K562 (cell line): ENCODE measurements at regions not wholly inside any gene's neighbourhood (a gene's known extent, or its start where the extent isn't known, plus 50 kb on each side); places are given as distances from the start of the nearest gene placed in this dataset.

Experiments used
- ATAC-seq: fragments of 200-7000 bp; cut with Tn5 transposase; 3 replicates; pipeline ENCODE4 v1.9.1; 2020; ENCODE audit warnings: moderate library complexity
- BruUV-seq: library from RNA; stranded (reverse); fragments of 400-500 nt; replicated peaks from 2 replicates; lab custom pipeline; 2021; lab: Mats Ljungman, UMichigan
- CTCF ChIA-PET: fragments of 300-600 bp; formaldehyde crosslinking; extraction: SDS; loops from one replicate; lab custom pipeline; 2021; ENCODE audit warnings: low intra/inter-chr PET ratio; lab: Yijun Ruan, JAX
- POLR2A ChIA-PET: fragments of 300-600, 350-650 bp; sonication (Branson Sonifier 250); formaldehyde crosslinking; extraction: SDS; loops from one replicate; lab custom pipeline; 2021; ENCODE audit warnings: antibody characterized with exemption, inconsistent platforms; lab: Yijun Ruan, JAX
- DNase-seq, 4 experiments: peaks; one replicate each; pipeline versions ENCODE4 v3.0.0 to v3.0.0-alpha.2; 2011 to 2018; ENCODE audit warnings: low spot score in 3 of 4, mixed read lengths in 3 of 4; ENCODE audit errors: extremely low read depth in 1 of 4
- FAIRE-seq: peaks from 2 replicates; lab custom pipeline; 2011; peaks lifted over from hg19 to GRCh38; lab: Jason Lieb, UNC
- H2AFZ ChIP-seq: 2 replicates; pipeline ENCODE4 v1.6.0; 2011; ENCODE audit warnings: low read depth, low read length, control low read depth, inconsistent platforms
- H3K27ac ChIP-seq: fragments of 200-600 bp; 3 replicates; pipeline ENCODE4 v1.8.0; 2011; ENCODE audit warnings: low read depth, mild to moderate bottlenecking, control low read depth, inconsistent platforms, low read length, moderate library complexity, mixed read lengths; ENCODE audit errors: extremely low read depth
- H3K27me3 ChIP-seq, 2 experiments: fragments of 300-600 bp in 1 of 2; 2 replicates in 1 of 2; 3 replicates in 1 of 2; pipeline versions ENCODE4 v1.6.0 to v1.8.0; 2011; ENCODE audit warnings: inconsistent platforms in 2 of 2, low read length in 2 of 2, mild to moderate bottlenecking in 1 of 2, mixed read lengths in 1 of 2, moderate library complexity in 1 of 2; ENCODE audit not compliant: control insufficient read depth in 2 of 2, insufficient read depth in 2 of 2
- H3K36me3 ChIP-seq: fragments of 300-600 bp; 3 replicates; pipeline ENCODE4 v1.8.0; 2011; ENCODE audit warnings: mild to moderate bottlenecking, low read length, inconsistent platforms; ENCODE audit not compliant: control insufficient read depth, insufficient read depth
- H3K4me1 ChIP-seq, 2 experiments: fragments of 200-600 bp in 1 of 2; replicated peaks in 1 of 2; 2 replicates in 1 of 2; 3 replicates in 1 of 2; pipeline versions ENCODE4 v1.5.1 to v1.8.0; 2011; ENCODE audit warnings: inconsistent platforms in 2 of 2, low read length in 2 of 2, mild to moderate bottlenecking in 1 of 2, mixed read lengths in 1 of 2, moderate library complexity in 1 of 2; ENCODE audit not compliant: control insufficient read depth in 2 of 2, insufficient read depth in 2 of 2
- H3K4me2 ChIP-seq: 2 replicates; pipeline ENCODE4 v1.6.1; 2011; ENCODE audit warnings: low read length, control low read depth, inconsistent platforms, mixed read lengths; ENCODE audit not compliant: insufficient read depth
- H3K4me3 ChIP-seq: fragments of 200-600 bp; sonication (generic), shearing (Covaris generic); 2 replicates; pipeline ENCODE4 v1.5.1; 2016; ENCODE audit warnings: control low read depth, inconsistent platforms
- H3K79me2 ChIP-seq: fragments of 200-600 bp; 3 replicates; pipeline ENCODE4 v1.8.0; 2011; ENCODE audit warnings: low read length, inconsistent platforms; ENCODE audit not compliant: control insufficient read depth, insufficient read depth
- H3K9ac ChIP-seq, 2 experiments: 2 replicates each; pipeline versions ENCODE4 v1.6.0 to v1.6.1; 2011; ENCODE audit warnings: low read depth in 2 of 2, low read length in 2 of 2, control low read depth in 1 of 2, inconsistent platforms in 1 of 2, mild to moderate bottlenecking in 1 of 2, mixed read lengths in 1 of 2; ENCODE audit not compliant: insufficient read depth in 1 of 2
- H3K9me1 ChIP-seq: one replicate; pipeline ENCODE4 v1.6.0; 2011; ENCODE audit warnings: inconsistent platforms, mild to moderate bottlenecking, low read length, moderate library complexity; ENCODE audit not compliant: control insufficient read depth, insufficient read depth
- H3K9me3 ChIP-seq: replicated peaks from 2 replicates; pipeline ENCODE4 v1.5.1; 2011; ENCODE audit warnings: low read depth, low read length, inconsistent platforms; ENCODE audit not compliant: control insufficient read depth, insufficient read depth
- H4K20me1 ChIP-seq: replicated peaks from 2 replicates; pipeline ENCODE4 v1.6.1; 2011; ENCODE audit warnings: low read length, inconsistent platforms, mixed read lengths; ENCODE audit not compliant: control insufficient read depth, insufficient read depth
- ARNT ChIP-seq, 2 experiments: fragments of 450-650 bp; IDR thresholded peaks; 2 replicates each; pipeline ENCODE4 v1.6.1; 2016; ENCODE audit warnings: mild to moderate bottlenecking in 1 of 2
- ATF1 ChIP-seq, 2 experiments: fragments of 450-650 bp in 1 of 2; IDR thresholded peaks; 2 replicates each; pipeline ENCODE4 v1.6.1; 2016; ENCODE audit warnings: missing compliant biosample characterization in 1 of 2, missing genetic modification characterization in 1 of 2
- CBFA2T3 ChIP-seq: fragments of 450-650 bp; IDR thresholded peaks from 2 replicates; pipeline ENCODE4 v1.6.1; 2017
- CTCF ChIP-seq, 3 experiments: IDR thresholded peaks in 2 of 3; conservative IDR thresholded peaks in 1 of 3; 2 replicates each; pipeline ENCODE4 v1.5.1; 2011 to 2012; ENCODE audit warnings: low read length in 3 of 3, mild to moderate bottlenecking in 3 of 3, control low read depth in 2 of 3, improper control_type of control experiment in 1 of 3, inconsistent platforms in 1 of 3, low read depth in 1 of 3, mixed read lengths in 1 of 3, moderate library complexity in 1 of 3; ENCODE audit not compliant: insufficient read depth in 2 of 3
- FOS ChIP-seq: IDR thresholded peaks from 3 replicates; pipeline ENCODE4 v1.6.1; 2011; ENCODE audit not compliant: insufficient read length; ENCODE audit errors: extremely low read depth
- IRF2 ChIP-seq: sonication (generic); formaldehyde crosslinking; IDR thresholded peaks from 2 replicates; pipeline ENCODE4 v1.8.1; 2022; ENCODE audit warnings: mild to moderate bottlenecking, missing genetic modification reagents
- PURB ChIP-seq: sonication (generic); formaldehyde crosslinking; IDR thresholded peaks from 2 replicates; pipeline ENCODE4 v1.9.0; 2021; ENCODE audit warnings: low read depth, mild to moderate bottlenecking, missing genetic modification reagents
- RAD21 ChIP-seq, 2 experiments: fragments of 250-450 bp in 1 of 2; fragments of 450-650 bp in 1 of 2; sonication (Bioruptor Pico) in 1 of 2; formaldehyde crosslinking in 1 of 2; IDR thresholded peaks in 1 of 2; conservative IDR thresholded peaks in 1 of 2; 2 replicates each; pipeline versions ENCODE4 v1.4.0 to v1.8.0; 2020 to 2022; ENCODE audit warnings: mild to moderate bottlenecking in 2 of 2, moderate library complexity in 1 of 2
- SPI1 ChIP-seq: IDR thresholded peaks from 2 replicates; pipeline ENCODE4 v1.6.1; 2011; ENCODE audit warnings: low read depth, low read length, control low read depth, borderline replicate concordance
- SRSF7 ChIP-seq: fragments of 200-400 bp; formaldehyde crosslinking; optimal IDR thresholded peaks from 2 replicates; pipeline ENCODE3; 2017; ENCODE audit warnings: mild to moderate bottlenecking, low read depth, low read length
- TAF15 ChIP-seq: fragments of 200-400 bp; formaldehyde crosslinking; IDR thresholded peaks from 2 replicates; pipeline ENCODE4 v1.6.1; 2017; ENCODE audit warnings: mild to moderate bottlenecking, low read depth, low read length, moderate library complexity
- TCF7 ChIP-seq: sonication (generic); IDR thresholded peaks from 2 replicates; pipeline ENCODE4 v1.6.1; 2016; ENCODE audit warnings: antibody characterized with exemption, borderline replicate concordance
- ZNF282 ChIP-seq: sonication (generic); formaldehyde crosslinking; IDR thresholded peaks from 2 replicates; pipeline ENCODE4 v1.8.1; 2023; ENCODE audit warnings: missing genetic modification reagents
- ZNF431 ChIP-seq: sonication (generic); formaldehyde crosslinking; IDR thresholded peaks from 2 replicates; pipeline ENCODE4 v1.8.0; 2022; ENCODE audit warnings: mild to moderate bottlenecking, missing genetic modification reagents
- ZNF785 ChIP-seq: fragments of 250-450 bp; sonication (Bioruptor Pico); IDR thresholded peaks from 2 replicates; pipeline ENCODE4 v1.4.0; 2020; ENCODE audit warnings: mild to moderate bottlenecking
- WGBS: fragments of 100-300 bp; shearing (Covaris generic); methylation state at CpG from one replicate; pipeline ENCODE4 v1.1.6; 2016; ENCODE audit warnings: low coverage, mixed read lengths; ENCODE audit not compliant: insufficient coverage; ENCODE audit errors: missing lambda C conversion rate; 5-methylcytosine and 5-hydroxymethylcytosine counted together
- in situ Hi-C: fragments of 300-500 bp; cut with MboI; formaldehyde crosslinking; loops from 4 replicates; pipeline ENCODE4 v1.15.0; 2018; ENCODE audit warnings: inconsistent platforms, mixed read lengths
- intact Hi-C: fragments of 100-400 bp; cut with micrococcal nuclease; formaldehyde crosslinking; loops from 2 replicates; pipeline ENCODE4 v1.14.2; 2022
- TF ChIP-seq, protein P1 (sequence below): fragments of 200-800 bp; sonication (Bioruptor generic); IDR thresholded peaks from 2 replicates; pipeline ENCODE4 v1.6.1; 2017; ENCODE audit warnings: missing genetic modification characterization, missing compliant biosample characterization
- TF ChIP-seq, protein P2 (sequence below): fragments of 450-650 bp; formaldehyde crosslinking; IDR thresholded peaks from 2 replicates; pipeline ENCODE4 v1.4.0; 2022; ENCODE audit warnings: mild to moderate bottlenecking, moderate library complexity

- TF ChIP-seq RAD21 (CRISPR knock-in tag; conservative IDR thresholded peaks at IDR 0.05 in 1 of 2, IDR thresholded peaks at IDR 0.05 in 1 of 2) (peak in 1 of 2 experiments; percentile 38; a peak in 2 of 4 replicates), SPI1 (no peak), CTCF (IDR thresholded peaks at IDR 0.05 in 2 of 3, conservative IDR thresholded peaks at IDR 0.05 in 1 of 3; ENCODE audit: insufficient read depth in 2 of 3, low read depth in 1 of 3, low read length in 3 of 3) (peak; percentile 38 to 43 (median 43); a peak in 3 of 6 replicates), ARNT (IDR thresholded peaks at IDR 0.05) (no peak)
Observed at GRCh38 chr9:757246-757881, 84.1 kb upstream of the DMRT1 start (continued).

DNA sequence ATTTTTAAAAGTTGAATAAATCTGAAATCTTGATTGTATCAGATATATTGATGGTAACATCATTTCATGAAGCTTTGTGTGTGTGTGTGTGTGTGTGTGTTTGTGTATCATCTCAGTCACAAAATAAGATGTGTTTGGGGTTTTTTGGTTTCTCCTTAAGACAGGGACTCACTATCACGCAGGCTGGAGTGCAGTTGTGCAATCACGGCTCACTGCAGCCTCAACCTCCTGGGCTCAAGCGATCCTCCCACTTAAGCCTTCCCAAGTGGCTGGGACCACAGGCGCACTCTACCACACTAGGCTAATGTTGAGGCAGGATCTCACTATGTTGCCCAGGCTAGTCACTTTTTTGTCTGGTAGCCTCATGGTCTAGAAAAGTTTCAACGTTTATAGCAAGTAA, 83.4 kb upstream of the DMRT1 start:
- ATAC-seq (no peak), FAIRE-seq (no peak), DNase-seq (no peak)
- in situ Hi-C loops (loop anchor here (25.0 kb wide), 1 partner anchor 146 kb away; no protein-coding TSS in a partner anchor), intact Hi-C loops (no loop called here)
- POLR2A ChIA-PET, result no interaction called here
- no peaks in the 10 kb centered on the region for H3K79me2 ChIP-seq
- H3K4me2 ChIP-seq, result no peak overlapping the region
- H3K27ac ChIP-seq, result no peak overlapping the region
- no peaks in the 10 kb centered on the region for H3K9me1 ChIP-seq
- H3K36me3 ChIP-seq, result no peaks in the 10 kb centered on the region
- peaks cover 0 to 11% of the 10 kb centered on the region in 2 experiments; a peak in 3 of 5 replicates for H3K27me3 ChIP-seq
- H3K9me3 ChIP-seq, result no peaks in the 10 kb centered on the region
- H4K20me1 ChIP-seq, result no peaks in the 10 kb centered on the region
- BruUV-seq, result no TSS peak
- H3K4me1 ChIP-seq, result no peaks in the 10 kb centered on the region
- H3K4me3 ChIP-seq, result no peak overlapping the region
- H3K9ac ChIP-seq, result no peak overlapping the region
- CTCF ChIA-PET, result interaction anchor here (1.0 kb wide), 1 partner anchor 144 kb away, joined by 4 read pairs; no protein-coding TSS in a partner anchor
- H2AFZ ChIP-seq, result no peak overlapping the region
- WGBS, result 0% methylated on average over 3 of the region's 5 CpGs
- TF ChIP-seq, protein P1, sequence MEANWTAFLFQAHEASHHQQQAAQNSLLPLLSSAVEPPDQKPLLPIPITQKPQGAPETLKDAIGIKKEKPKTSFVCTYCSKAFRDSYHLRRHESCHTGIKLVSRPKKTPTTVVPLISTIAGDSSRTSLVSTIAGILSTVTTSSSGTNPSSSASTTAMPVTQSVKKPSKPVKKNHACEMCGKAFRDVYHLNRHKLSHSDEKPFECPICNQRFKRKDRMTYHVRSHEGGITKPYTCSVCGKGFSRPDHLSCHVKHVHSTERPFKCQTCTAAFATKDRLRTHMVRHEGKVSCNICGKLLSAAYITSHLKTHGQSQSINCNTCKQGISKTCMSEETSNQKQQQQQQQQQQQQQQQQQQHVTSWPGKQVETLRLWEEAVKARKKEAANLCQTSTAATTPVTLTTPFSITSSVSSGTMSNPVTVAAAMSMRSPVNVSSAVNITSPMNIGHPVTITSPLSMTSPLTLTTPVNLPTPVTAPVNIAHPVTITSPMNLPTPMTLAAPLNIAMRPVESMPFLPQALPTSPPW (CRISPR knock-in tag), result no peak
- no peak for TF ChIP-seq IRF2 (CRISPR knock-in tag)
- TF ChIP-seq PURB (CRISPR knock-in tag), result no peak
- no peak for TF ChIP-seq SRSF7
- TF ChIP-seq, protein P2, sequence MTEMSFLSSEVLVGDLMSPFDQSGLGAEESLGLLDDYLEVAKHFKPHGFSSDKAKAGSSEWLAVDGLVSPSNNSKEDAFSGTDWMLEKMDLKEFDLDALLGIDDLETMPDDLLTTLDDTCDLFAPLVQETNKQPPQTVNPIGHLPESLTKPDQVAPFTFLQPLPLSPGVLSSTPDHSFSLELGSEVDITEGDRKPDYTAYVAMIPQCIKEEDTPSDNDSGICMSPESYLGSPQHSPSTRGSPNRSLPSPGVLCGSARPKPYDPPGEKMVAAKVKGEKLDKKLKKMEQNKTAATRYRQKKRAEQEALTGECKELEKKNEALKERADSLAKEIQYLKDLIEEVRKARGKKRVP (CRISPR knock-in tag), result no peak
- no peak for TF ChIP-seq CBFA2T3
- no peak for TF ChIP-seq TAF15
- no peak for TF ChIP-seq ZNF282
- TF ChIP-seq TCF7, result no peak
- TF ChIP-seq ATF1 (CRISPR knock-in tag; IDR thresholded peaks at IDR 0.05), result no peak
- no peak for TF ChIP-seq ATF1 (tag; IDR thresholded peaks at IDR 0.05)
- no peak for TF ChIP-seq ZNF431 (CRISPR knock-in tag)
- no peak for TF ChIP-seq FOS
- no peak for TF ChIP-seq ZNF785
